ENCODE measurements at regions not wholly inside any gene's neighbourhood (a gene's known extent, or its start where the extent isn't known, plus 50 kb on each side); places are given as distances from the start of the nearest gene placed in this dataset.

DNA sequence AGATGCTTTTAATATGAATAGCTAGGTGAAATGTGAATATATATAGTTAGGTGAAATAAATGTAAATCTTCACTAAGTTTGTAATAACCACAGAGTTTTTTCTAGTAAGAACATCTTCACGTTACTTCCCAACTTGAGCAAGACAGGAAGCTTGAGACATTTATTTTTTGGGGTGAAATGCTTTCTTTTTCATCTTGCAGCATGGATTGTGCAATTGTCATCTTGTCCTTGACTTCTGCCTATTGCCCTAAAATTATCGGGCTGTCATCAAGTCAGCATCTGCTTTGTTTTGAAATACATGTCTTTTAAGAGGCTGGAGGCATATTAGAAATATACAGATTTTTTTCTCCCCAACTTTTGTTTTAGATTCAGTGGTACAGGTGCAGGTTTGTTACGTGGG, 433.9 kb downstream of the PCNX1 start:
- TF ChIP-seq CTCF (IDR thresholded peaks at IDR 0.05) (no peak), POLR2A (IDR thresholded peaks at IDR 0.05) (no peak), EP300 (IDR thresholded peaks at IDR 0.05; ENCODE audit: low read depth) (no peak), POLR2AphosphoS5 (IDR thresholded peaks at IDR 0.05) (no peak)

All from transverse colon (tissue), 4 donors.